GM12878 (cell line): ENCODE measurements at regions not wholly inside any gene's neighbourhood (a gene's known extent, or its start where the extent isn't known, plus 50 kb on each side); places are given as distances from the start of the nearest gene placed in this dataset.

Experiments used
- CEBPB ChIP-seq, 2 experiments: fragments of 150-350 bp in 1 of 2; IDR thresholded peaks; 2 replicates each; pipeline ENCODE4 v1.6.1; 2012 to 2014; ENCODE audit warnings: low read depth in 2 of 2, low read length in 2 of 2, borderline replicate concordance in 1 of 2, inconsistent platforms in 1 of 2
- CHD4 ChIP-seq: fragments of 200-600 bp; sonication (generic); IDR thresholded peaks from 2 replicates; pipeline ENCODE4 v1.6.1; 2016; ENCODE audit warnings: mild to moderate bottlenecking
- CTCF ChIP-seq, 3 experiments: IDR thresholded peaks in 2 of 3; conservative IDR thresholded peaks in 1 of 3; 2 replicates each; pipeline ENCODE4 v1.5.1; 2011; ENCODE audit warnings: low read depth in 3 of 3, low read length in 3 of 3, mild to moderate bottlenecking in 3 of 3, control low read depth in 2 of 3, moderate library complexity in 2 of 3, inconsistent platforms in 1 of 3, mixed read lengths in 1 of 3; ENCODE audit not compliant: control insufficient read depth in 2 of 3, insufficient read depth in 1 of 3; ENCODE audit errors: extremely low read depth in 1 of 3
- EGR1 ChIP-seq, 2 experiments: IDR thresholded peaks; 1 replicate in 1 of 2; 2 replicates in 1 of 2; pipeline ENCODE4 v1.6.1; 2011 to 2012; ENCODE audit warnings: low read depth in 2 of 2, low read length in 2 of 2, borderline replicate concordance in 1 of 2, mild to moderate bottlenecking in 1 of 2, moderate library complexity in 1 of 2
- EZH2 ChIP-seq: IDR thresholded peaks from 2 replicates; pipeline ENCODE4 v1.6.1; 2012; ENCODE audit warnings: low read depth, mild to moderate bottlenecking, control low read depth, inconsistent platforms, low read length, borderline replicate concordance; ENCODE audit not compliant: control insufficient read depth
- HDAC6 ChIP-seq: fragments of 200-600 bp; sonication (generic); IDR thresholded peaks from one replicate; pipeline ENCODE4 v1.8.0; 2017; ENCODE audit warnings: antibody characterized with exemption; ENCODE audit not compliant: unreplicated experiment
- JUND ChIP-seq: IDR thresholded peaks from 2 replicates; pipeline ENCODE4 v1.6.1; 2012; ENCODE audit warnings: low read depth, mild to moderate bottlenecking, low read length, improper control_type of control experiment, moderate library complexity
- MXI1 ChIP-seq: fragments of 150-350 bp; IDR thresholded peaks from 2 replicates; pipeline ENCODE4 v1.6.1; 2011; ENCODE audit warnings: low read depth, mild to moderate bottlenecking, inconsistent platforms, low read length, improper control_type of control experiment
- MYC ChIP-seq: IDR thresholded peaks from 2 replicates; pipeline ENCODE4 v1.6.1; 2011; ENCODE audit warnings: mild to moderate bottlenecking, low read length, moderate library complexity, inconsistent platforms; ENCODE audit not compliant: insufficient read depth, insufficient replicate concordance, insufficient read length, severe bottlenecking
- PML ChIP-seq: IDR thresholded peaks from 2 replicates; pipeline ENCODE4 v1.6.1; 2012; ENCODE audit warnings: low read length, inconsistent platforms
- POLR2A ChIP-seq: IDR thresholded peaks from 2 replicates; pipeline ENCODE4 v1.6.1; 2011; ENCODE audit warnings: low read depth, mild to moderate bottlenecking, low read length
- POLR2AphosphoS5 ChIP-seq: IDR thresholded peaks from 2 replicates; pipeline ENCODE4 v1.6.1; 2011; ENCODE audit warnings: mild to moderate bottlenecking, low read length, inconsistent platforms
- SUZ12 ChIP-seq: fragments of 200-600 bp; sonication (generic); IDR thresholded peaks from one replicate; pipeline ENCODE4 v1.6.1; 2018; ENCODE audit warnings: antibody characterized with exemption, mild to moderate bottlenecking; ENCODE audit not compliant: unreplicated experiment
- ZBTB11 ChIP-seq: fragments of 450-650 bp; formaldehyde crosslinking; IDR thresholded peaks from 2 replicates; pipeline ENCODE4 v1.5.0; 2022; ENCODE audit warnings: mild to moderate bottlenecking, missing genetic modification characterization

- TF ChIP-seq JUND (no peak), POLR2A (no peak), MYC (no peak), EGR1 (IDR thresholded peaks at IDR 0.05; ENCODE audit: borderline replicate concordance in 1 of 2, low read depth in 2 of 2, low read length in 2 of 2) (no peak), SUZ12 (no peak), CHD4 (no peak), HDAC6 (no peak), CTCF (IDR thresholded peaks at IDR 0.05 in 2 of 3, conservative IDR thresholded peaks at IDR 0.05 in 1 of 3; ENCODE audit: control insufficient read depth in 2 of 3, extremely low read depth in 1 of 3, insufficient read depth in 1 of 3, low read depth in 3 of 3, low read length in 3 of 3) (no peak), MXI1 (no peak), PML (no peak), CEBPB (IDR thresholded peaks at IDR 0.05; ENCODE audit: borderline replicate concordance in 1 of 2, low read depth in 2 of 2, low read length in 2 of 2) (no peak), POLR2AphosphoS5 (no peak), EZH2 (no peak), ZBTB11 (CRISPR knock-in tag) (no peak)
Observed at GRCh38 chr12:75842090-75842489, 189.5 kb downstream of the PHLDA1 start.
